Activated gamma-delta T cell (primary cell): ENCODE measurements at regions not wholly inside any gene's neighbourhood (a gene's known extent, or its start where the extent isn't known, plus 50 kb on each side); places are given as distances from the start of the nearest gene placed in this dataset.

ENCODE experiments used
- DNase-seq: peaks from one replicate; lab custom pipeline; 2025; lab: John Stamatoyannopoulos, UW

- no peak for DNase-seq
Observed at GRCh38 chr10:80860719-80861118, 323.0 kb downstream of the SH2D4B start.

GRCh38 chr10:80861882-80862281 lies 324.2 kb downstream of the SH2D4B start:
- DNase-seq, result no peak

GRCh38 chr10:80870282-80870681 lies 332.6 kb downstream of the SH2D4B start:
- DNase-seq, result no peak

- no peak for DNase-seq
Observed at GRCh38 chr10:80871083-80871482, 333.4 kb downstream of the SH2D4B start.

- DNase-seq, result no peak
Observed at GRCh38 chr10:80878330-80878729, 340.6 kb downstream of the SH2D4B start.

- no peak for DNase-seq
Observed at GRCh38 chr10:80890146-80890545, 352.4 kb downstream of the SH2D4B start.

GRCh38 chr10:80893256-80893655 lies 355.6 kb downstream of the SH2D4B start:
- DNase-seq, result no peak

GRCh38 chr10:80894311-80894791 lies 356.6 kb downstream of the SH2D4B start:
- no peak for DNase-seq

GRCh38 chr10:80894797-80895467 lies 357.2 kb downstream of the SH2D4B start:
- no peak for DNase-seq

- DNase-seq, result no peak
Observed at GRCh38 chr10:80896076-80896475, 358.4 kb downstream of the SH2D4B start.

- no peak for DNase-seq
Observed at GRCh38 chr10:80896959-80897358, 359.3 kb downstream of the SH2D4B start.

- DNase-seq, result no peak
Observed at GRCh38 chr10:80900661-80901060, 363.0 kb downstream of the SH2D4B start.

GRCh38 chr10:80908611-80909010 lies 370.9 kb downstream of the SH2D4B start:
- DNase-seq, result no peak

- no peak for DNase-seq
Observed at GRCh38 chr10:80909254-80909653, 371.6 kb downstream of the SH2D4B start.

GRCh38 chr10:80917636-80918035 lies 379.9 kb downstream of the SH2D4B start:
- no peak for DNase-seq

- no peak for DNase-seq
Observed at GRCh38 chr10:80921032-80921431, 383.3 kb downstream of the SH2D4B start.

GRCh38 chr10:80924063-80924952 lies 386.6 kb downstream of the SH2D4B start:
- DNase-seq, result no peak

GRCh38 chr10:80927419-80928078 lies 389.8 kb downstream of the SH2D4B start:
- no peak for DNase-seq

- DNase-seq, result no peak
Observed at GRCh38 chr10:80938903-80939302, 401.2 kb downstream of the SH2D4B start.

- no peak for DNase-seq
Observed at GRCh38 chr10:80945264-80945880, 407.7 kb downstream of the SH2D4B start.

- DNase-seq, result no peak
Observed at GRCh38 chr10:80946073-80946472, 408.4 kb downstream of the SH2D4B start.
